ENCODE measurements at regions not wholly inside any gene's neighbourhood (a gene's known extent, or its start where the extent isn't known, plus 50 kb on each side); places are given as distances from the start of the nearest gene placed in this dataset.

DNA sequence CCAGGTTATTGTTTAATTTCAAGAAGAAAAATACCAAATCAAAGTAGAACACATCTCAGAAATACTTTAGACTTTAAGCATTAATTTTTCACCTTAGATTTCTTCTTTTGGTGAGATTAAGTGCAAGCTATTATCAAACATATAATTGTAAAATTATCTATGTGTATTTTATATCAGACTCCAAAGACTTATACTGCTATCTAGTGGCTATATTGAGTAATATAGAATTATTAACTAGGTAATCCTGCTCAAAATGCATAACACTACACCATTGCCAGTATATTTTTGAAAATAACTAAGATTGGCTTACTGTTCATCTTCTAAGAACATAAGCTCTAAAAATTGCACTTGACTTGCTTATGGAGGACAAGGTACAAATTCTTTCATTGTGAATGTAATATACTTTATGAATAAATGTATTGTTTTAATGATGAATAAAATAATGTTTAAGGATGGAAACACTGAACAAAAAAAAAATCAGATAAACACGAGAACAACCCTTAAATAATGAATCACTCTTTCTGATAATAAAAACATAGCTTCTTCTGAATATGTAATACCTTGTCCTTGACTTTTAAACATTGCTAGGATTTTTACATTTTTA lies 86.7 kb upstream of the GNAI1 start:
- no peak for TF ChIP-seq POLR2A (IDR thresholded peaks at IDR 0.05; ENCODE audit: low read depth, low read length)
- TF ChIP-seq POLR2AphosphoS5 (IDR thresholded peaks at IDR 0.05; ENCODE audit: low read depth, low read length) = no peak
- no peak for TF ChIP-seq TAF1 (IDR thresholded peaks at IDR 0.05; ENCODE audit: borderline replicate concordance, low read depth, low read length)

Data from GM12892 (cell line).